PFSK-1 (cell line): ENCODE measurements at regions not wholly inside any gene's neighbourhood (a gene's known extent, or its start where the extent isn't known, plus 50 kb on each side); places are given as distances from the start of the nearest gene placed in this dataset.

ENCODE experiments used
- SIN3A ChIP-seq: IDR thresholded peaks from 2 replicates; pipeline ENCODE4 v1.6.1; 2012; ENCODE audit warnings: mild to moderate bottlenecking, low read length, moderate library complexity, borderline replicate concordance; ENCODE audit not compliant: insufficient read depth
- TAF1 ChIP-seq: IDR thresholded peaks from 2 replicates; pipeline ENCODE4 v1.6.1; 2012; ENCODE audit warnings: low read length, control low read depth, borderline replicate concordance; ENCODE audit not compliant: insufficient read depth
- TF ChIP-seq, protein P1 (sequence below), 2 experiments: IDR thresholded peaks; 2 replicates each; pipeline versions ENCODE4 v1.6.1 to v1.8.0; 2011 to 2012; ENCODE audit warnings: low read depth in 2 of 2, low read length in 2 of 2, control low read depth in 1 of 2, inconsistent platforms in 1 of 2, mild to moderate bottlenecking in 1 of 2, moderate library complexity in 1 of 2; ENCODE audit not compliant: insufficient read depth in 1 of 2

DNA sequence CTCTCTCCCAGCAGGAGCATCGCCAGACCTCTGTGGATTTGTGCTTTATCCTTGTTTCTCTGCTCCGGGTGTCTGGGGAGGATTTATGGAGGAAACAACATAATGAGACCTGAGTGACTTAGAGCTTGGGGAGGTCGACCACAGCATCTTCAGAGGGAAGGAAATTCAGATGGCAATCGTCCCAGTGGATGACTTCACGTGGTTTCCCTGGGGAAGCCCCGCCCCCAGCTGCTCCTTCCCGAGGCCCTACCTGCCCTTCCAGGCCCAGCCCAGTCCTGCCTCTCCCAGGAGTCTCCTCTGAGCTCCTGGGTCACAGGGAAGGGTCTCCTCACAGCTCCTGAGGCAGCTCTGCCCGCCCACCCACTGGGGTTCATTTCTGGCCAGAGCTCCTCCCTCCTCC is 430.3 kb upstream of the SULF2 start:
- TF ChIP-seq, protein P1, sequence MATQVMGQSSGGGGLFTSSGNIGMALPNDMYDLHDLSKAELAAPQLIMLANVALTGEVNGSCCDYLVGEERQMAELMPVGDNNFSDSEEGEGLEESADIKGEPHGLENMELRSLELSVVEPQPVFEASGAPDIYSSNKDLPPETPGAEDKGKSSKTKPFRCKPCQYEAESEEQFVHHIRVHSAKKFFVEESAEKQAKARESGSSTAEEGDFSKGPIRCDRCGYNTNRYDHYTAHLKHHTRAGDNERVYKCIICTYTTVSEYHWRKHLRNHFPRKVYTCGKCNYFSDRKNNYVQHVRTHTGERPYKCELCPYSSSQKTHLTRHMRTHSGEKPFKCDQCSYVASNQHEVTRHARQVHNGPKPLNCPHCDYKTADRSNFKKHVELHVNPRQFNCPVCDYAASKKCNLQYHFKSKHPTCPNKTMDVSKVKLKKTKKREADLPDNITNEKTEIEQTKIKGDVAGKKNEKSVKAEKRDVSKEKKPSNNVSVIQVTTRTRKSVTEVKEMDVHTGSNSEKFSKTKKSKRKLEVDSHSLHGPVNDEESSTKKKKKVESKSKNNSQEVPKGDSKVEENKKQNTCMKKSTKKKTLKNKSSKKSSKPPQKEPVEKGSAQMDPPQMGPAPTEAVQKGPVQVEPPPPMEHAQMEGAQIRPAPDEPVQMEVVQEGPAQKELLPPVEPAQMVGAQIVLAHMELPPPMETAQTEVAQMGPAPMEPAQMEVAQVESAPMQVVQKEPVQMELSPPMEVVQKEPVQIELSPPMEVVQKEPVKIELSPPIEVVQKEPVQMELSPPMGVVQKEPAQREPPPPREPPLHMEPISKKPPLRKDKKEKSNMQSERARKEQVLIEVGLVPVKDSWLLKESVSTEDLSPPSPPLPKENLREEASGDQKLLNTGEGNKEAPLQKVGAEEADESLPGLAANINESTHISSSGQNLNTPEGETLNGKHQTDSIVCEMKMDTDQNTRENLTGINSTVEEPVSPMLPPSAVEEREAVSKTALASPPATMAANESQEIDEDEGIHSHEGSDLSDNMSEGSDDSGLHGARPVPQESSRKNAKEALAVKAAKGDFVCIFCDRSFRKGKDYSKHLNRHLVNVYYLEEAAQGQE (IDR thresholded peaks at IDR 0.05; ENCODE audit: insufficient read depth in 1 of 2, low read depth in 2 of 2, low read length in 2 of 2) = no peak
- TF ChIP-seq TAF1 (no peak), SIN3A (no peak)
